Fibroblast of pulmonary artery (primary cell): ENCODE measurements at regions not wholly inside any gene's neighbourhood (a gene's known extent, or its start where the extent isn't known, plus 50 kb on each side); places are given as distances from the start of the nearest gene placed in this dataset.

ENCODE experiments used
- DNase-seq: peaks from one replicate; pipeline ENCODE4 v3.0.0-alpha.2; 2010; ENCODE audit warnings: low read depth
- H3K4me3 ChIP-seq: replicated peaks from 2 replicates; pipeline ENCODE4 v1.5.1; 2011; ENCODE audit warnings: low read depth, mild to moderate bottlenecking, control low read depth, low read length, moderate library complexity
- TF ChIP-seq, protein P1 (sequence below): IDR thresholded peaks from 2 replicates; pipeline ENCODE4 v1.5.1; 2011; ENCODE audit warnings: mild to moderate bottlenecking, control low read depth, low read length, inconsistent platforms; ENCODE audit errors: missing control alignments

GRCh38 chr2:146323564-146323963, 1521.3 kb upstream of the ACVR2A start:
- DNase-seq, result no peak
- no peak overlapping the region for H3K4me3 ChIP-seq
- TF ChIP-seq, protein P1, sequence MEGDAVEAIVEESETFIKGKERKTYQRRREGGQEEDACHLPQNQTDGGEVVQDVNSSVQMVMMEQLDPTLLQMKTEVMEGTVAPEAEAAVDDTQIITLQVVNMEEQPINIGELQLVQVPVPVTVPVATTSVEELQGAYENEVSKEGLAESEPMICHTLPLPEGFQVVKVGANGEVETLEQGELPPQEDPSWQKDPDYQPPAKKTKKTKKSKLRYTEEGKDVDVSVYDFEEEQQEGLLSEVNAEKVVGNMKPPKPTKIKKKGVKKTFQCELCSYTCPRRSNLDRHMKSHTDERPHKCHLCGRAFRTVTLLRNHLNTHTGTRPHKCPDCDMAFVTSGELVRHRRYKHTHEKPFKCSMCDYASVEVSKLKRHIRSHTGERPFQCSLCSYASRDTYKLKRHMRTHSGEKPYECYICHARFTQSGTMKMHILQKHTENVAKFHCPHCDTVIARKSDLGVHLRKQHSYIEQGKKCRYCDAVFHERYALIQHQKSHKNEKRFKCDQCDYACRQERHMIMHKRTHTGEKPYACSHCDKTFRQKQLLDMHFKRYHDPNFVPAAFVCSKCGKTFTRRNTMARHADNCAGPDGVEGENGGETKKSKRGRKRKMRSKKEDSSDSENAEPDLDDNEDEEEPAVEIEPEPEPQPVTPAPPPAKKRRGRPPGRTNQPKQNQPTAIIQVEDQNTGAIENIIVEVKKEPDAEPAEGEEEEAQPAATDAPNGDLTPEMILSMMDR, result no peak

GRCh38 chr2:146321175-146321574, 1523.7 kb upstream of the ACVR2A start:
- TF ChIP-seq, protein P1, result no peak
- peak; percentile 27 for DNase-seq
- no peak overlapping the region for H3K4me3 ChIP-seq

DNA sequence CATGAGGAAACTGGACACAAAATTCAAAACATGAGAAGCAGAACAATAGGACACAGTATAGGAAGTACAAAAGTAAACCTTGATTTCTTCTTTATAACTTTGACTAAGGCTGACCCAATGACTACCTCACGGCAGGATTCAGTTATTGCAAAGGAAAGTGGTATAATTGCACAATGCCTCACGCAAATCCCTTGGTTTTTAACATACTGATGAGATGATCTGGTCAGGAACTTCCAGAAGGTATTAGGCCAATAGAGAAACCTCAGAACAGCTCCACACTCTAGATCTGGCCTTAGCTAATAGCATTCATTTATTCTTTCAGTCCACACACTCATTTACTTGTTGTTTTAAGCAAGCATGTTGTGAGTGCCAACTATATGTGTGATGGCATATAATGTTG, 1526.9 kb upstream of the ACVR2A start:
- no peak overlapping the region for H3K4me3 ChIP-seq
- TF ChIP-seq, protein P1, result no peak
- peak; percentile 76 for DNase-seq

GRCh38 chr2:146312899-146313298, 1531.9 kb upstream of the ACVR2A start:
- TF ChIP-seq, protein P1, result peak; percentile 30
- peak; percentile 59 for DNase-seq
- no peak overlapping the region for H3K4me3 ChIP-seq

GRCh38 chr2:146305164-146305563, 1539.7 kb upstream of the ACVR2A start:
- H3K4me3 ChIP-seq, result no peak overlapping the region
- TF ChIP-seq, protein P1, result no peak
- DNase-seq, result no peak

- H3K4me3 ChIP-seq, result no peak overlapping the region
- TF ChIP-seq, protein P1, result no peak
- DNase-seq, result no peak
Measured at GRCh38 chr2:146301287-146301686, 1543.5 kb upstream of the ACVR2A start.

DNA sequence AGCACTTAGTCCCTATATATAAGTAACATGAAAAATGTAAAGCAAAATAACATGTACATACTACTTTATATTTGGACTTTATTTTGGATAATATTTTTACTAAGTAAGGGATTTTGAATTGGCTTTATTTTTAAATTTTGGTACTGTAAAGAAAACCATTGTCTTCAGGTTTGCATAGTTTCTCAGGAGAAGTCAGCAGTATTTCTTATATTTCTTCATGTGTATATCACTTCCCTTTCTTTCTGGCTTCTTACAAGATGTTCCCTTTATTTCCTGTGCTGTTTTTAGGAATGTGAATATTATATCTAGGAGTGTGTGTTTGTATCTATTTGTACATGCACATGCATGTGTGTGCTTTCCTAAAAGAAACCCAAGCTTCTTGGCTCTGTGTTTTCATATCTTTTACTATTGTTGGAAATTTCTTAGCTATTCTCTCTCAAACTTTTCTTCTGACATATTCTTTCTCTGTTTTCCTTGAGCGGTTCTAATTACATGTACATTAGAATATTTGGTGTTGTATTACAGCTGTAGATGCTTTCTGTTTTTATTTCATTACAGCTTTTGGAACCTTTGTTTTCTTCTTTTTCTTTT, 1549.7 kb upstream of the ACVR2A start:
- TF ChIP-seq, protein P1, result no peak
- H3K4me3 ChIP-seq, result no peak overlapping the region
- peak; percentile 17 for DNase-seq
